H9 (cell line): ENCODE measurements at regions not wholly inside any gene's neighbourhood (a gene's known extent, or its start where the extent isn't known, plus 50 kb on each side); places are given as distances from the start of the nearest gene placed in this dataset.

Experiments used
- DNase-seq: peaks from one replicate; pipeline ENCODE4 v3.0.0-alpha.2; 2017
- H2AFZ ChIP-seq: one replicate; pipeline ENCODE4 v1.6.1; 2013; ENCODE audit warnings: mild to moderate bottlenecking, low read length, control low read depth, moderate library complexity
- H2AK5ac ChIP-seq: 2 replicates; pipeline ENCODE4 v1.6.1; 2013; ENCODE audit warnings: low read length, control low read depth, mixed read lengths; ENCODE audit not compliant: insufficient read length
- H2BK120ac ChIP-seq: one replicate; pipeline ENCODE4 v1.6.1; 2013; ENCODE audit warnings: low read depth, mild to moderate bottlenecking, low read length, control low read depth, inconsistent platforms; ENCODE audit not compliant: poor library complexity, severe bottlenecking
- H2BK12ac ChIP-seq: 2 replicates; pipeline ENCODE4 v1.6.1; 2013; ENCODE audit warnings: low read length, control low read depth, mixed read lengths, low read depth; ENCODE audit not compliant: insufficient read length
- H2BK15ac ChIP-seq: 2 replicates; pipeline ENCODE4 v1.6.1; 2013; ENCODE audit warnings: low read depth, low read length, control low read depth
- H2BK20ac ChIP-seq: one replicate; pipeline ENCODE4 v1.6.1; 2013; ENCODE audit warnings: low read depth, mild to moderate bottlenecking, low read length, control low read depth, inconsistent platforms; ENCODE audit not compliant: poor library complexity, severe bottlenecking
- H2BK5ac ChIP-seq: 2 replicates; pipeline ENCODE4 v1.6.1; 2013; ENCODE audit warnings: low read length, control low read depth, mixed read lengths; ENCODE audit not compliant: insufficient read length
- H3K14ac ChIP-seq: 2 replicates; pipeline ENCODE4 v1.6.1; 2013; ENCODE audit warnings: low read length, control low read depth; ENCODE audit not compliant: insufficient read depth
- H3K18ac ChIP-seq: 2 replicates; pipeline ENCODE4 v1.6.1; 2013; ENCODE audit warnings: low read depth, mild to moderate bottlenecking, mixed read lengths, low read length, control low read depth; ENCODE audit not compliant: insufficient read length
- H3K23ac ChIP-seq: 2 replicates; pipeline ENCODE4 v1.6.1; 2013; ENCODE audit warnings: low read length, control low read depth, mixed read lengths, low read depth; ENCODE audit not compliant: insufficient read length
- H3K23me2 ChIP-seq: 2 replicates; pipeline ENCODE4 v1.6.1; 2013; ENCODE audit warnings: low read depth, mild to moderate bottlenecking, mixed read lengths, low read length, control low read depth; ENCODE audit not compliant: insufficient read length, poor library complexity, severe bottlenecking
- H3K27ac ChIP-seq: 2 replicates; pipeline ENCODE4 v1.5.1; 2013; ENCODE audit warnings: low read length, control low read depth, mixed read lengths, low read depth; ENCODE audit not compliant: insufficient read length
- H3K27me3 ChIP-seq: 2 replicates; pipeline ENCODE4 v1.6.1; 2013; ENCODE audit warnings: low read length, control low read depth, inconsistent platforms; ENCODE audit not compliant: insufficient read depth
- H3K4ac ChIP-seq: 2 replicates; pipeline ENCODE4 v1.6.1; 2013; ENCODE audit warnings: low read depth, mild to moderate bottlenecking, control low read depth, inconsistent platforms, low read length, moderate library complexity
- H3K4me1 ChIP-seq: 2 replicates; pipeline ENCODE4 v1.6.1; 2013; ENCODE audit warnings: low read length, control low read depth, inconsistent platforms; ENCODE audit not compliant: insufficient read depth
- H3K4me2 ChIP-seq: 2 replicates; pipeline ENCODE4 v1.6.1; 2013; ENCODE audit warnings: low read length, control low read depth, mixed read lengths; ENCODE audit not compliant: insufficient read length, insufficient read depth
- H3K56ac ChIP-seq: 2 replicates; pipeline ENCODE4 v1.6.1; 2013; ENCODE audit warnings: low read depth, mild to moderate bottlenecking, mixed read lengths, low read length, control low read depth; ENCODE audit not compliant: insufficient read length
- H3K79me1 ChIP-seq: 2 replicates; pipeline ENCODE4 v1.6.1; 2013; ENCODE audit warnings: low read depth, mild to moderate bottlenecking, moderate library complexity, low read length, control low read depth, inconsistent platforms; ENCODE audit not compliant: insufficient read depth, poor library complexity, severe bottlenecking
- H3K79me2 ChIP-seq: 2 replicates; pipeline ENCODE4 v1.6.1; 2013; ENCODE audit warnings: low read length, control low read depth, inconsistent platforms; ENCODE audit not compliant: insufficient read depth
- H3K9ac ChIP-seq: 2 replicates; pipeline ENCODE4 v1.6.1; 2013; ENCODE audit warnings: low read length, control low read depth, mixed read lengths; ENCODE audit not compliant: insufficient read length; ENCODE audit errors: extremely low read depth
- H3K9me3 ChIP-seq: one replicate; pipeline ENCODE4 v1.6.1; 2013; ENCODE audit warnings: low read depth, low read length, inconsistent platforms; ENCODE audit not compliant: control insufficient read depth
- H3T11ph ChIP-seq: one replicate; pipeline ENCODE4 v1.6.1; 2013; ENCODE audit warnings: mild to moderate bottlenecking, low read length, control low read depth, inconsistent platforms
- H4K20me1 ChIP-seq: one replicate; pipeline ENCODE4 v1.6.1; 2013; ENCODE audit not compliant: control insufficient read depth, insufficient read length, insufficient read depth
- H4K5ac ChIP-seq: 2 replicates; pipeline ENCODE4 v1.6.1; 2013; ENCODE audit warnings: low read depth, mild to moderate bottlenecking, mixed read lengths, low read length, control low read depth; ENCODE audit not compliant: insufficient read length
- H4K8ac ChIP-seq: replicated peaks from 2 replicates; pipeline ENCODE4 v1.6.1; 2013; ENCODE audit warnings: low read length, control low read depth, mixed read lengths, low read depth; ENCODE audit not compliant: insufficient read length
- H4K91ac ChIP-seq: 2 replicates; pipeline ENCODE4 v1.6.1; 2013; ENCODE audit warnings: low read depth, mild to moderate bottlenecking, moderate library complexity, mixed read lengths, low read length, control low read depth; ENCODE audit not compliant: insufficient read length
- H3K27ac Mint-ChIP-seq, 3 experiments: 2 replicates in 2 of 3; 3 replicates in 1 of 3; pipeline ENCODE4 v1.8.0; 2020 to 2021; ENCODE audit warnings: mixed read lengths in 3 of 3, mild to moderate bottlenecking in 1 of 3, moderate library complexity in 1 of 3
- H3K27me3 Mint-ChIP-seq: 2 replicates; pipeline ENCODE4 v1.8.0; 2021; ENCODE audit warnings: low read depth, mild to moderate bottlenecking, moderate library complexity, mixed read lengths
- H3K36me3 Mint-ChIP-seq, 3 experiments: 2 replicates in 2 of 3; 3 replicates in 1 of 3; pipeline ENCODE4 v1.8.0; 2020 to 2021; ENCODE audit warnings: low read depth in 3 of 3, mixed read lengths in 3 of 3; ENCODE audit not compliant: insufficient read depth in 1 of 3
- H3K4me1 Mint-ChIP-seq, 2 experiments: 2 replicates each; pipeline ENCODE4 v1.8.0; 2020; ENCODE audit warnings: mixed read lengths in 2 of 2
- H3K4me3 Mint-ChIP-seq, 2 experiments: 2 replicates in 1 of 2; 3 replicates in 1 of 2; pipeline ENCODE4 v1.8.0; 2020 to 2021; ENCODE audit warnings: mild to moderate bottlenecking in 2 of 2, mixed read lengths in 2 of 2, moderate library complexity in 1 of 2
- H3K9me3 Mint-ChIP-seq, 2 experiments: 2 replicates in 1 of 2; 3 replicates in 1 of 2; pipeline ENCODE4 v1.8.0; 2020; ENCODE audit warnings: mild to moderate bottlenecking in 2 of 2, mixed read lengths in 2 of 2, moderate library complexity in 1 of 2
- WGBS: extraction: QIAGEN DNeasy Blood & Tissue Kit; methylation state at CpG from one replicate; pipeline ENCODE4 v1.1.7; 2013; ENCODE audit warnings: missing lambda C conversion rate, low lambda C conversion rate, mixed read lengths; ENCODE audit not compliant: insufficient read length; ENCODE audit errors: extremely low coverage; 5-methylcytosine and 5-hydroxymethylcytosine counted together
- TF ChIP-seq, protein P1 (sequence below): fragments of 200-600 bp; sonication (generic); conservative IDR thresholded peaks from 3 replicates; pipeline ENCODE4 v1.8.0; 2021; ENCODE audit warnings: antibody characterized with exemption, mild to moderate bottlenecking

DNA sequence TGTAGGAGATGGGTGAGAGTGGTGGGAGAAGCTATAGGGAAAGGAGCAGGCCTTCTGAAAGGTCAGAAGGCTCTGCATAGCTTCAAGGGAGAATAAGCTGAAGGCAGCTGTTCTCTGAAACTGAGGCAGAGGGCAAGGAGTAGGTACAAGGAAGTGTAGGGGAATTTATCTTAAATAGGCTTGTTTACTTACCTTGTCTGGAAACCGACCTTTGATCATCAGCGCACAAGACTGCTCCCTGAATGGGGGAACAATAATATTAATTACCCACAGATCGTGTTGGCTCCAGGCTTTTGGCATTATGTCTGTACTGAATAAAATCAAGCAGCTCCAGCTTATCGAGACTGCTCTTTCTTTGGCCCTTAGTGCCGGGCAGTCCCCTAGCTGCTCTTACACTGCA lies 175.5 kb upstream of the MAGEB16 start:
- no peak overlapping the region for H4K5ac ChIP-seq
- no peaks in the 10 kb centered on the region for H3K27me3 ChIP-seq
- H3K18ac ChIP-seq = no peak overlapping the region
- H2BK20ac ChIP-seq = no peak overlapping the region
- H3K27ac ChIP-seq = no peak overlapping the region
- no peak overlapping the region for H2BK5ac ChIP-seq
- DNase-seq = no peak
- no peaks in the 10 kb centered on the region for H3K23me2 ChIP-seq
- no peak overlapping the region for H2AK5ac ChIP-seq
- no peak overlapping the region for H4K8ac ChIP-seq
- H3K4me3 Mint-ChIP-seq = no peak overlapping the region
- no peak overlapping the region for H3K4me2 ChIP-seq
- H2BK15ac ChIP-seq = no peak overlapping the region
- H3K56ac ChIP-seq = no peak overlapping the region
- H3K79me2 ChIP-seq = no peaks in the 10 kb centered on the region
- TF ChIP-seq, protein P1, sequence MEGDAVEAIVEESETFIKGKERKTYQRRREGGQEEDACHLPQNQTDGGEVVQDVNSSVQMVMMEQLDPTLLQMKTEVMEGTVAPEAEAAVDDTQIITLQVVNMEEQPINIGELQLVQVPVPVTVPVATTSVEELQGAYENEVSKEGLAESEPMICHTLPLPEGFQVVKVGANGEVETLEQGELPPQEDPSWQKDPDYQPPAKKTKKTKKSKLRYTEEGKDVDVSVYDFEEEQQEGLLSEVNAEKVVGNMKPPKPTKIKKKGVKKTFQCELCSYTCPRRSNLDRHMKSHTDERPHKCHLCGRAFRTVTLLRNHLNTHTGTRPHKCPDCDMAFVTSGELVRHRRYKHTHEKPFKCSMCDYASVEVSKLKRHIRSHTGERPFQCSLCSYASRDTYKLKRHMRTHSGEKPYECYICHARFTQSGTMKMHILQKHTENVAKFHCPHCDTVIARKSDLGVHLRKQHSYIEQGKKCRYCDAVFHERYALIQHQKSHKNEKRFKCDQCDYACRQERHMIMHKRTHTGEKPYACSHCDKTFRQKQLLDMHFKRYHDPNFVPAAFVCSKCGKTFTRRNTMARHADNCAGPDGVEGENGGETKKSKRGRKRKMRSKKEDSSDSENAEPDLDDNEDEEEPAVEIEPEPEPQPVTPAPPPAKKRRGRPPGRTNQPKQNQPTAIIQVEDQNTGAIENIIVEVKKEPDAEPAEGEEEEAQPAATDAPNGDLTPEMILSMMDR = no peak
- no peaks in the 10 kb centered on the region for H3K79me1 ChIP-seq
- WGBS = no CpG with 5 or more reads among the region's 5 CpGs
- no peak overlapping the region for H2BK120ac ChIP-seq
- H2BK12ac ChIP-seq = no peak overlapping the region
- H3K27me3 Mint-ChIP-seq = no peaks in the 10 kb centered on the region; the same call in 1 of the 2 replicates
- H3K9me3 ChIP-seq = no peaks in the 10 kb centered on the region
- H3T11ph ChIP-seq = no peak overlapping the region
- peaks cover 40 to 47% of the 10 kb centered on the region in 2 experiments for H3K9me3 Mint-ChIP-seq
- H3K23ac ChIP-seq = no peak overlapping the region
- H2AFZ ChIP-seq = no peak overlapping the region
- peaks cover 4 to 10% (median 4%) of the 10 kb centered on the region in 3 experiments; a peak in 4 of 7 replicates for H3K36me3 Mint-ChIP-seq
- H3K4me1 Mint-ChIP-seq = no peaks in the 10 kb centered on the region
- no peak overlapping the region for H4K91ac ChIP-seq
- no peaks in the 10 kb centered on the region for H4K20me1 ChIP-seq
- H3K14ac ChIP-seq = no peak overlapping the region
- no peak overlapping the region for H3K4ac ChIP-seq
- H3K9ac ChIP-seq = no peak overlapping the region
- no peak overlapping the region for H3K27ac Mint-ChIP-seq
- no peaks in the 10 kb centered on the region for H3K4me1 ChIP-seq
